ENCODE measurements at regions not wholly inside any gene's neighbourhood (a gene's known extent, or its start where the extent isn't known, plus 50 kb on each side); places are given as distances from the start of the nearest gene placed in this dataset.

DNA sequence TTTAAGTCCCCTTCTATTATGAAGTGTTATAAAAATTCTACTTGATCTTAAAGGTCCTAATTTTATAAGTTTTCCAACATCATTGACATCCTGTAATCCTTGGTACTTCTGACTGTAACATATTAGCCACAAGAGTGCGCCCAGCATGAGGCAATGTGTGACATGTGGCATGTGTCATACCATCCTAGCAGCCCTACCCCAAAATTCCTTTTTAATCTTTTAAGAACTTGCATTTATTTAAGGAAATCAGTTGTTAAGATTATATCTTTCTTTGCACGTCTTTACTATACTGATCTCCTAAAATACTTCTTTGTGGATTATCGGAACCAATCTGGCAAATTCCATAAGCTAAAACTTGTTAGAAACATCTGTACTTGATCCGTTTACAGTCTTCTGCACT lies 167.1 kb upstream of the SLC24A3 start:
- H3K27me3 ChIP-seq (ENCODE audit: insufficient read depth, low read depth, low read length) = no peaks in the 10 kb centered on the region

DNA sequence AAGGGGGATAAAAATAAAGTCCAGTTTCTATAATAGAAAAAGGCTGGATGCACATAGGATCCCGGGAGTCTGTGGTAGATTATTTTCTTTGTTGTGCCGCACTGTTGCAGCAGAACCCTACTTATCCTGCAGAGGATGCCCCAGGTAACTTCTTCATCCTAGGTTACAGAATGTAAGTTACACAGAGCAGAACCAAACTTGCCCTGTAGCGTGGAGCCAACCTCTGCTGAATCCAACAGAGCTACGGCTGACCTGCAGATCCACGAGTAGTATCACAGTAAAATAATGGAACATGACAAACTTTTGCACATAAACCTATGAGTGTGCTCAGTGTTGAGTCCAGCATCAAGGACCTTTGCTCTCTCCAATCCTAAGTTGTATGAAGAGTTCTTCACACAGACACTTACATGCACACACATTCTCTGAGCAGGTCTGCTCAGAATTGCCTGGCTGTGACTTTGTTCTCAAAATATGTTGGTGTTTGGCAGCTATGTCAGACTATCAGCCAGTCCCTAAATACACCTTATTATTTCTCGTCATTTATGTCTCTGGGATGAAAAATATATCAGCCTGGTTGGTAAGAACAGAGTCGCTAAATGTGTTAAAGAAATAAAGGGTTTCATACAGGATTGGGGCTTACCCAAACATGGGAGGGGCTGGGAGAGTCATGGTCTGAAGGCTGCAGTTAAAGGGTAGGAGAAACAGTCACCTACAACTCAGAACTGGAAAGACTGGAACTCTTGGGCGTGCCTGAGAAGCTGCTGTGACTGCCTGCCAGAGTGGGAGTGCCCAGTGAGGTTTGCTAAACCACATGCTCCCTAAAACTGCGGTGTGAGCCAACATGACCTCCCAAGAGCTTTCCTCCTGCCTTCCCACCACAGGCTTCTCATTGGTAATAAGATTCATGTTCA lies 165.1 kb upstream of the SLC24A3 start:
- Histone ChIP-seq H2AFZ (ENCODE audit: low read depth, low read length) (no peak overlapping the region), H3F3A (ENCODE audit: insufficient read depth, low read length, poor library complexity, severe bottlenecking) (no peaks in the 10 kb centered on the region), H3K4me3 (ENCODE audit: low read length) (no peak overlapping the region), H4K20me1 (ENCODE audit: insufficient read depth) (no peaks in the 10 kb centered on the region), H3K27me3 (ENCODE audit: insufficient read depth, low read depth, low read length) (no peaks in the 10 kb centered on the region), H3K9ac (ENCODE audit: low read length) (no peak overlapping the region), H3K9me3 (ENCODE audit: low read length) (no peaks in the 10 kb centered on the region), H3K9me2 (ENCODE audit: insufficient read depth, low read length) (no peaks in the 10 kb centered on the region), H3K36me3 (ENCODE audit: insufficient read depth, low read length) (no peaks in the 10 kb centered on the region), H3K4me2 (ENCODE audit: low read length) (no peak overlapping the region), H3K79me2 (replicated peaks; ENCODE audit: insufficient read depth, low read length) (no peaks in the 10 kb centered on the region), H3K27ac (ENCODE audit: low read length) (no peak overlapping the region)
- TF ChIP-seq POLR2AphosphoS5 (IDR thresholded peaks at IDR 0.05) (no peak), RAD21 (conservative IDR thresholded peaks at IDR 0.05) (no peak), SMC3 (conservative IDR thresholded peaks at IDR 0.05; ENCODE audit: poor library complexity) (no peak), EZH2 (IDR thresholded peaks at IDR 0.05; ENCODE audit: borderline replicate concordance, insufficient read depth, low read length, poor library complexity, severe bottlenecking) (no peak), EP300 (conservative IDR thresholded peaks at IDR 0.05; ENCODE audit: poor library complexity, severe bottlenecking) (no peak), MXI1 (conservative IDR thresholded peaks at IDR 0.05; ENCODE audit: poor library complexity, severe bottlenecking) (no peak), TAF1 (IDR thresholded peaks at IDR 0.05; ENCODE audit: low read depth) (no peak)
- TF ChIP-seq, protein P1, sequence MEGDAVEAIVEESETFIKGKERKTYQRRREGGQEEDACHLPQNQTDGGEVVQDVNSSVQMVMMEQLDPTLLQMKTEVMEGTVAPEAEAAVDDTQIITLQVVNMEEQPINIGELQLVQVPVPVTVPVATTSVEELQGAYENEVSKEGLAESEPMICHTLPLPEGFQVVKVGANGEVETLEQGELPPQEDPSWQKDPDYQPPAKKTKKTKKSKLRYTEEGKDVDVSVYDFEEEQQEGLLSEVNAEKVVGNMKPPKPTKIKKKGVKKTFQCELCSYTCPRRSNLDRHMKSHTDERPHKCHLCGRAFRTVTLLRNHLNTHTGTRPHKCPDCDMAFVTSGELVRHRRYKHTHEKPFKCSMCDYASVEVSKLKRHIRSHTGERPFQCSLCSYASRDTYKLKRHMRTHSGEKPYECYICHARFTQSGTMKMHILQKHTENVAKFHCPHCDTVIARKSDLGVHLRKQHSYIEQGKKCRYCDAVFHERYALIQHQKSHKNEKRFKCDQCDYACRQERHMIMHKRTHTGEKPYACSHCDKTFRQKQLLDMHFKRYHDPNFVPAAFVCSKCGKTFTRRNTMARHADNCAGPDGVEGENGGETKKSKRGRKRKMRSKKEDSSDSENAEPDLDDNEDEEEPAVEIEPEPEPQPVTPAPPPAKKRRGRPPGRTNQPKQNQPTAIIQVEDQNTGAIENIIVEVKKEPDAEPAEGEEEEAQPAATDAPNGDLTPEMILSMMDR (IDR thresholded peaks at IDR 0.05; ENCODE audit: poor library complexity, severe bottlenecking) = no peak
- TF ChIP-seq, protein P2, sequence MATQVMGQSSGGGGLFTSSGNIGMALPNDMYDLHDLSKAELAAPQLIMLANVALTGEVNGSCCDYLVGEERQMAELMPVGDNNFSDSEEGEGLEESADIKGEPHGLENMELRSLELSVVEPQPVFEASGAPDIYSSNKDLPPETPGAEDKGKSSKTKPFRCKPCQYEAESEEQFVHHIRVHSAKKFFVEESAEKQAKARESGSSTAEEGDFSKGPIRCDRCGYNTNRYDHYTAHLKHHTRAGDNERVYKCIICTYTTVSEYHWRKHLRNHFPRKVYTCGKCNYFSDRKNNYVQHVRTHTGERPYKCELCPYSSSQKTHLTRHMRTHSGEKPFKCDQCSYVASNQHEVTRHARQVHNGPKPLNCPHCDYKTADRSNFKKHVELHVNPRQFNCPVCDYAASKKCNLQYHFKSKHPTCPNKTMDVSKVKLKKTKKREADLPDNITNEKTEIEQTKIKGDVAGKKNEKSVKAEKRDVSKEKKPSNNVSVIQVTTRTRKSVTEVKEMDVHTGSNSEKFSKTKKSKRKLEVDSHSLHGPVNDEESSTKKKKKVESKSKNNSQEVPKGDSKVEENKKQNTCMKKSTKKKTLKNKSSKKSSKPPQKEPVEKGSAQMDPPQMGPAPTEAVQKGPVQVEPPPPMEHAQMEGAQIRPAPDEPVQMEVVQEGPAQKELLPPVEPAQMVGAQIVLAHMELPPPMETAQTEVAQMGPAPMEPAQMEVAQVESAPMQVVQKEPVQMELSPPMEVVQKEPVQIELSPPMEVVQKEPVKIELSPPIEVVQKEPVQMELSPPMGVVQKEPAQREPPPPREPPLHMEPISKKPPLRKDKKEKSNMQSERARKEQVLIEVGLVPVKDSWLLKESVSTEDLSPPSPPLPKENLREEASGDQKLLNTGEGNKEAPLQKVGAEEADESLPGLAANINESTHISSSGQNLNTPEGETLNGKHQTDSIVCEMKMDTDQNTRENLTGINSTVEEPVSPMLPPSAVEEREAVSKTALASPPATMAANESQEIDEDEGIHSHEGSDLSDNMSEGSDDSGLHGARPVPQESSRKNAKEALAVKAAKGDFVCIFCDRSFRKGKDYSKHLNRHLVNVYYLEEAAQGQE (IDR thresholded peaks at IDR 0.05; ENCODE audit: borderline replicate concordance) = no peak

More for the DNA sequence above, 167.1 kb upstream of the SLC24A3 start:
- Histone ChIP-seq H3F3A (ENCODE audit: insufficient read depth, low read length, poor library complexity, severe bottlenecking) (no peaks in the 10 kb centered on the region), H3K9me3 (ENCODE audit: low read length) (no peaks in the 10 kb centered on the region), H3K79me2 (replicated peaks; ENCODE audit: insufficient read depth, low read length) (no peaks in the 10 kb centered on the region), H3K36me3 (ENCODE audit: insufficient read depth, low read length) (no peaks in the 10 kb centered on the region), H3K4me3 (ENCODE audit: low read length) (no peak overlapping the region), H4K20me1 (ENCODE audit: insufficient read depth) (no peaks in the 10 kb centered on the region), H3K27ac (ENCODE audit: low read length) (no peak overlapping the region), H2AFZ (ENCODE audit: low read depth, low read length) (no peak overlapping the region), H3K4me2 (ENCODE audit: low read length) (no peak overlapping the region), H3K9me2 (ENCODE audit: insufficient read depth, low read length) (no peaks in the 10 kb centered on the region), H3K9ac (ENCODE audit: low read length) (no peak overlapping the region)
- TF ChIP-seq, protein P2 (IDR thresholded peaks at IDR 0.05; ENCODE audit: borderline replicate concordance) = no peak
- TF ChIP-seq SMC3 (conservative IDR thresholded peaks at IDR 0.05; ENCODE audit: poor library complexity) (no peak), EZH2 (IDR thresholded peaks at IDR 0.05; ENCODE audit: borderline replicate concordance, insufficient read depth, low read length, poor library complexity, severe bottlenecking) (no peak), POLR2AphosphoS5 (IDR thresholded peaks at IDR 0.05) (no peak)

Measured in neural cell (in vitro differentiated cells).